Suprapubic skin (tissue), 4 donors: ENCODE measurements at regions not wholly inside any gene's neighbourhood (a gene's known extent, or its start where the extent isn't known, plus 50 kb on each side); places are given as distances from the start of the nearest gene placed in this dataset.

Source experiments
- DNase-seq, 2 donors: peaks; one replicate each; pipeline ENCODE4 v3.0.0-alpha.2; 2019; ENCODE audit warnings: low spot score in 2 of 2
- H3K27ac ChIP-seq: fragments of 200-600 bp; sonication (generic); one replicate; pipeline ENCODE4 v1.5.1; 2019
- H3K27me3 ChIP-seq: fragments of 200-600 bp; sonication (generic); one replicate; pipeline ENCODE4 v1.5.1; 2019
- H3K36me3 ChIP-seq: fragments of 200-600 bp; sonication (generic); one replicate; pipeline ENCODE4 v1.5.1; 2019
- H3K4me1 ChIP-seq: fragments of 200-600 bp; sonication (generic); one replicate; pipeline ENCODE4 v1.5.1; 2019
- H3K4me3 ChIP-seq: fragments of 200-600 bp; sonication (generic); one replicate; pipeline ENCODE4 v1.5.1; 2019; ENCODE audit warnings: mild to moderate bottlenecking
- H3K9me3 ChIP-seq: fragments of 200-600 bp; sonication (generic); one replicate; pipeline ENCODE4 v1.5.1; 2019
- CTCF ChIP-seq, 2 donors: fragments of 200-600 bp in 1 of 2; fragments of 450-650 bp in 1 of 2; sonication (generic) in 1 of 2; IDR thresholded peaks; one replicate each; pipeline ENCODE4 v1.5.1; 2016 to 2019; ENCODE audit warnings: antibody characterized with exemption in 2 of 2, mild to moderate bottlenecking in 1 of 2, moderate library complexity in 1 of 2
- EP300 ChIP-seq: sonication (generic); formaldehyde crosslinking; IDR thresholded peaks from one replicate; pipeline ENCODE4 v1.6.1; 2017; ENCODE audit warnings: antibody characterized with exemption
- POLR2A ChIP-seq, 2 donors: fragments of 450-650 bp; IDR thresholded peaks; one replicate each; pipeline ENCODE4 v1.6.1; 2017; ENCODE audit warnings: antibody characterized with exemption in 2 of 2, mild to moderate bottlenecking in 2 of 2, moderate library complexity in 2 of 2
- POLR2AphosphoS5 ChIP-seq, 3 donors: sonication (generic); formaldehyde crosslinking; IDR thresholded peaks; one replicate each; pipeline ENCODE4 v1.6.1; 2017; ENCODE audit warnings: antibody characterized with exemption in 3 of 3
- WGBS: methylation state at CpG from one replicate; pipeline ENCODE4 v1.1.5; 2018; 5-methylcytosine and 5-hydroxymethylcytosine counted together

- peak in 1 of 3 donors; percentile 60 for TF ChIP-seq POLR2AphosphoS5 (IDR thresholded peaks at IDR 0.05)
- no peak for TF ChIP-seq CTCF (IDR thresholded peaks at IDR 0.05)
- TF ChIP-seq EP300: no peak
- peak; percentile 36 to 37 for TF ChIP-seq POLR2A (IDR thresholded peaks at IDR 0.05)
- whole genome bisulfite sequencing: 2% methylated on average over 14 of the region's 107 CpGs
- Histone ChIP-seq H3K4me1 (peaks cover 32% of the 10 kb centered on the region), H3K4me3 (peak overlapping the region; percentile 81), H3K27ac (peak overlapping the region; percentile 93), H3K9me3 (no peaks in the 10 kb centered on the region), H3K27me3 (peaks cover 14% of the 10 kb centered on the region), H3K36me3 (no peaks in the 10 kb centered on the region)
- peak; percentile 75 to 84 for DNase-seq
Measured at GRCh38 chr10:21173802-21174714, 276.9 kb upstream of the NEBL start.

GRCh38 chr10:21172930-21173801 lies 276.1 kb upstream of the NEBL start:
- 0% methylated on average over 11 of the region's 69 CpGs for WGBS
- Histone ChIP-seq H3K36me3 (no peaks in the 10 kb centered on the region), H3K4me1 (peaks cover 32% of the 10 kb centered on the region), H3K27me3 (peaks cover 14% of the 10 kb centered on the region), H3K27ac (peak overlapping the region; percentile 93), H3K4me3 (peak overlapping the region; percentile 81), H3K9me3 (no peaks in the 10 kb centered on the region)
- peak in 1 of 2 donors; percentile 58 for DNase-seq
- TF ChIP-seq EP300: no peak

- DNase-seq: no peak
Measured at GRCh38 chr10:21172542-21172929, 275.4 kb upstream of the NEBL start.

GRCh38 chr10:21171936-21172541 lies 274.9 kb upstream of the NEBL start:
- TF ChIP-seq EP300 (no peak), POLR2AphosphoS5 (IDR thresholded peaks at IDR 0.05) (no peak), CTCF (IDR thresholded peaks at IDR 0.05) (no peak), POLR2A (IDR thresholded peaks at IDR 0.05) (no peak)
- peak overlapping the region; percentile 93 for H3K27ac ChIP-seq
- DNase-seq: no peak
- peak overlapping the region; percentile 81 for H3K4me3 ChIP-seq
- H3K9me3 ChIP-seq: no peaks in the 10 kb centered on the region
- peaks cover 31% of the 10 kb centered on the region for H3K4me1 ChIP-seq
- H3K27me3 ChIP-seq: peaks cover 14% of the 10 kb centered on the region
- 81% methylated on average over 6 of the region's 6 CpGs for WGBS
- no peaks in the 10 kb centered on the region for H3K36me3 ChIP-seq

More at GRCh38 chr10:21172542-21172929, 275.4 kb upstream of the NEBL start:
- 33% methylated on average over 10 of the region's 10 CpGs for WGBS
- Histone ChIP-seq H3K27ac (peak overlapping the region; percentile 93), H3K4me3 (peak overlapping the region; percentile 81), H3K9me3 (no peaks in the 10 kb centered on the region), H3K27me3 (peaks cover 14% of the 10 kb centered on the region), H3K36me3 (no peaks in the 10 kb centered on the region), H3K4me1 (peaks cover 32% of the 10 kb centered on the region)
- TF ChIP-seq POLR2AphosphoS5 (IDR thresholded peaks at IDR 0.05): no peak
- TF ChIP-seq EP300: no peak
- no peak for TF ChIP-seq POLR2A (IDR thresholded peaks at IDR 0.05)
- TF ChIP-seq CTCF (IDR thresholded peaks at IDR 0.05): no peak

GRCh38 chr10:21171197-21171935 lies 274.3 kb upstream of the NEBL start:
- H3K27ac ChIP-seq: no peak overlapping the region
- no peak for DNase-seq
- no peaks in the 10 kb centered on the region for H3K9me3 ChIP-seq
- H3K4me1 ChIP-seq: peaks cover 24% of the 10 kb centered on the region
- peaks cover 14% of the 10 kb centered on the region for H3K27me3 ChIP-seq
- H3K36me3 ChIP-seq: no peaks in the 10 kb centered on the region
- TF ChIP-seq POLR2A (IDR thresholded peaks at IDR 0.05) (no peak), CTCF (IDR thresholded peaks at IDR 0.05) (no peak), POLR2AphosphoS5 (IDR thresholded peaks at IDR 0.05) (no peak), EP300 (no peak)
- WGBS: 84% methylated on average over 14 of the region's 14 CpGs
- no peak overlapping the region for H3K4me3 ChIP-seq
